HG03039 (cell line): ENCODE measurements at regions not wholly inside any gene's neighbourhood (a gene's known extent, or its start where the extent isn't known, plus 50 kb on each side); places are given as distances from the start of the nearest gene placed in this dataset.

Experiments
- ATAC-seq: cut with Tn5 transposase; IDR thresholded peaks from one replicate; pipeline ENCODE4 v1.9.1; 2021; ENCODE audit warnings: mild to moderate bottlenecking, moderate library complexity; ENCODE audit not compliant: unreplicated experiment

GRCh38 chr7:84506151-84506550 lies 311.6 kb upstream of the SEMA3A start:
- no peak for ATAC-seq

GRCh38 chr7:84502239-84502638 lies 307.6 kb upstream of the SEMA3A start:
- no peak for ATAC-seq

- ATAC-seq, result no peak
Observed at GRCh38 chr7:84497873-84498272, 303.3 kb upstream of the SEMA3A start.

- ATAC-seq, result no peak
Observed at GRCh38 chr7:84495128-84495527, 300.5 kb upstream of the SEMA3A start.

GRCh38 chr7:84492098-84493034 lies 297.8 kb upstream of the SEMA3A start:
- no peak for ATAC-seq

- ATAC-seq, result no peak
Observed at GRCh38 chr7:84490661-84491060, 296.1 kb upstream of the SEMA3A start.

GRCh38 chr7:84484502-84485079 lies 290.0 kb upstream of the SEMA3A start:
- ATAC-seq, result no peak

- no peak for ATAC-seq
Observed at GRCh38 chr7:84482476-84482875, 287.9 kb upstream of the SEMA3A start.

GRCh38 chr7:84479059-84479458 lies 284.5 kb upstream of the SEMA3A start:
- no peak for ATAC-seq

GRCh38 chr7:84477786-84478478 lies 283.3 kb upstream of the SEMA3A start:
- ATAC-seq, result no peak

- no peak for ATAC-seq
Observed at GRCh38 chr7:84474436-84474835, 279.8 kb upstream of the SEMA3A start.

GRCh38 chr7:84471576-84471975 lies 277.0 kb upstream of the SEMA3A start:
- no peak for ATAC-seq

GRCh38 chr7:84469034-84469433 lies 274.4 kb upstream of the SEMA3A start:
- no peak for ATAC-seq

GRCh38 chr7:84462259-84462658 lies 267.7 kb upstream of the SEMA3A start:
- ATAC-seq, result no peak

GRCh38 chr7:84461093-84461492 lies 266.5 kb upstream of the SEMA3A start:
- no peak for ATAC-seq

- no peak for ATAC-seq
Observed at GRCh38 chr7:84455788-84456187, 261.2 kb upstream of the SEMA3A start.

GRCh38 chr7:84454174-84454959 lies 259.8 kb upstream of the SEMA3A start:
- ATAC-seq, result no peak

GRCh38 chr7:84452618-84453017 lies 258.0 kb upstream of the SEMA3A start:
- no peak for ATAC-seq

GRCh38 chr7:84450772-84451171 lies 256.2 kb upstream of the SEMA3A start:
- no peak for ATAC-seq

GRCh38 chr7:84447636-84448293 lies 253.2 kb upstream of the SEMA3A start:
- ATAC-seq, result no peak
